GM12891 (cell line): ENCODE measurements at regions not wholly inside any gene's neighbourhood (a gene's known extent, or its start where the extent isn't known, plus 50 kb on each side); places are given as distances from the start of the nearest gene placed in this dataset.

Experiments used
- DNase-seq: peaks from one replicate; pipeline ENCODE4 v3.0.0; 2011; ENCODE audit warnings: low spot score; ENCODE audit not compliant: insufficient read length
- FAIRE-seq: peaks from 2 replicates; lab custom pipeline; 2011; peaks lifted over from hg19 to GRCh38; lab: Jason Lieb, UNC
- PAX5 ChIP-seq: IDR thresholded peaks from 2 replicates; pipeline ENCODE4 v1.6.1; 2011; ENCODE audit warnings: low read length, moderate library complexity, mild to moderate bottlenecking; ENCODE audit not compliant: insufficient read depth, severe bottlenecking
- POLR2A ChIP-seq: IDR thresholded peaks from 2 replicates; pipeline ENCODE4 v1.6.1; 2011; ENCODE audit warnings: low read depth, low read length, control low read depth
- POLR2AphosphoS5 ChIP-seq: IDR thresholded peaks from 2 replicates; pipeline ENCODE4 v1.6.1; 2011; ENCODE audit warnings: low read depth, low read length, control low read depth
- POU2F2 ChIP-seq: IDR thresholded peaks from 2 replicates; pipeline ENCODE4 v1.6.1; 2011; ENCODE audit warnings: low read depth, mild to moderate bottlenecking, control low read depth, low read length, moderate library complexity
- SPI1 ChIP-seq: IDR thresholded peaks from 2 replicates; pipeline ENCODE4 v1.6.1; 2011; ENCODE audit warnings: low read depth, low read length, control low read depth
- TAF1 ChIP-seq: IDR thresholded peaks from 2 replicates; pipeline ENCODE4 v1.6.1; 2011; ENCODE audit warnings: low read depth, low read length, control low read depth

DNA sequence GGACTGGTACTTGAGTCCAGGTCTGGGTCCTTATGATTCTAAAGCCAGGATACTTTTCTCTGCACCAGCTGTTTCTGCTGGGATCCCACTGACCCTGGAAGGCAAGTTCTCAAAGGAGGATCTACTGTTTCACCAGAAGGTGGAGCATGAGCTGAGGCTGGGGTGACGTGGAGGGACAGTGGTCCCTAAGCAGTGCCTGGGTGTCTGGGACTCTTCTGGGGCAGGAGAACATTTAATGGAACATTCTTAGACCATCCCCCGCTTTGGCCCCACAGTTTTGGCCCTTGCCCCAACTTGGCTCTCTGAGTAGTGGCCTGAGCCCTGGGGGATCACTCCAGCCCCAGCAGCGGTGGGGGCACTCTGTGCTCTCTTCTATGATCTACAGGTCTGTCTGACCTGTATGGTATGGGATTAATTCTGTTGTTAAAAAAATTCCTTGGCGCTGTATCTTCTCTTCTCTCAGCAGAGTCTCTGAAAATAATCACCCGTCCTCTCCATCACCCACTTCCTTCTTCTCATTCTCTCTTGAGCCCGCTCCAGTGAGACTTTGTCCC lies 60.3 kb upstream of the CSF3R start:
- DNase-seq (no peak), FAIRE-seq (no peak)
- TF ChIP-seq SPI1 (no peak), PAX5 (no peak), POLR2AphosphoS5 (no peak), TAF1 (no peak), POLR2A (no peak), POU2F2 (no peak)

DNA sequence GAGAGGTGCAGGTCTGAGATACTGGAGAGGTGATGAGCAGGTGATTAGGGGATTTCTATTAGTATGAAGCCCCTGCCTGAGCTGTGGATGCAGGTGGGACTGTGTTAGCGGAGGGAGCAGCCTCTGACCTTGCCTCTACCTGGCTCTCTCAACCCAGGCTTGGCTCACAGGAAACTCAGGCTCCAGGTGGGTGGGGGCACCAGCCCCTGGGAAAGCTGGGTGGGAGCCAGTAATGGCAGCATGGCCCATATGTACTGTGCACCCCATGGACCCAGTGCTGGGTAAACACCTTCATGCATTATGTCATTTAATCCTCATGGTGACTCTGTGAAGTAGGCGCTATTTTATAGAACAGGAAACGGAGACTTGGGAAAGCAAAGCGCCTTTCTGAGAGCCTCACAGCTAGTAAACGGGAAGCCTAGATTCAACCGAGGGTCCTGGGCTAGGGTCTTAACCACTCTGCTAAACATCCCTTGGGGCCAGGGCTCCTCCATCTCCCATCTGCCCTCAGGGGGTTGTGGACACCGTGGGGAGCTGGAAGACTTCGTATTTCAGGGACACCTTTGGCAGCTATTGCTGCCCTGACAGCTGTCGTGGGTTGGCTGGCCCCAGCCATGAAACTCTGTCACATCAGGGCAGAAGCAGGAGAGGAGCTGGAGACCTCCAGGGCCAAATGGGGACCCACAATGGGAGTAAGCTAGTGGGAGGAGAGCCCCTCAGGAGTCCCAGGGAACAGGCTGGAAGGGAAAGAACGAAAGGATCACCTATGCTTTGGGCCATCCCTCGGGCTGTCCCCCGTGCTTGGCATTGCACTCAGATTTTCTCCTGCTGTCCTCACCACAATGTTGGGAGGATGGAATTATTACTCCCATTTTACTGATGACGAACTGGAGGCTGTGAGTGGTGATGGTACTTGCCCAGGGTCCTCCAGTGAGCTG lies 59.6 kb upstream of the CSF3R start:
- DNase-seq (no peak), FAIRE-seq (no peak)
- TF ChIP-seq PAX5 (no peak), POLR2AphosphoS5 (no peak), POLR2A (no peak), TAF1 (no peak), SPI1 (no peak), POU2F2 (no peak)

DNA sequence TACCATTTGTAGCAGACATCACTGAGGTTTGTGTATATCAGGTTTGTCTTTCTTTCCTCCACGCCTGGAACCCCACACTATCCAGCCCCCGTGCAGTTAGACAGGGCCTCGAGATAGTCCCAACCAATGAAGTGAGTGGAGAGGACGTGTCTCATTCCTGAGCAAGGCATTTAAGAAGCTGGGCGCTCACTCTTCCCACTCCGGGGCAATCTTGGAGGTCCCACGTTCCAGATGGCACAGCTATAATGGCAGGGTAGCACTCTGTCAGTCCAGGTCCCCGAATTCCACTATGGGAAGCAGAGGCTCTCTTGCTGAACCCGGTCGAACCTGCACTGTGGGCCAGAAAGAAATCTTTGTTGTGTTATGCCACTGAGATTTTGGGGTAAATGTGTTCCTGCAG lies 57.3 kb upstream of the CSF3R start:
- FAIRE-seq (no peak), DNase-seq (no peak)
- TF ChIP-seq POLR2AphosphoS5 (no peak), POLR2A (no peak), TAF1 (no peak), SPI1 (no peak), PAX5 (no peak), POU2F2 (no peak)

DNA sequence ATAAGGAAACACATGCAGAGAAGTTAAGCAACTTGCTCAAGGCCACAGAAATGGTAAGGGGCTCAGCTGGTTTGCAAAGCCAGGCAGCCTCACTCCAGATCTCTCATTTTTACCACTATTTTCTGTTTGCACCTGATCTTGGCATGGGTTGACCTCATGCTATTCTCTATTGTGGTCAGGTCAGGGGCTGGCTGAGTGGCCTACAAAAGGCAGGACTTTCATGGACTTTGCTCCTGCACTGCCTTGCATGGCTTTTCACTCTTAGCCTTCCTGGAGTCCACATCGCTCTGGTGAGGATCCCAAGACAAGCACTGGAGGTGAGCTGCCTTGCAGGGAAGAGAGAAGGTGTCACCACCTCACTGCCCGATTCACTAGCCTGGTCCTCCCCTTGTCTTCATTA lies 56.8 kb upstream of the CSF3R start:
- TF ChIP-seq POLR2A (no peak), POLR2AphosphoS5 (no peak), TAF1 (no peak), PAX5 (no peak), SPI1 (no peak), POU2F2 (no peak)
- no peak for DNase-seq
- no peak for FAIRE-seq

DNA sequence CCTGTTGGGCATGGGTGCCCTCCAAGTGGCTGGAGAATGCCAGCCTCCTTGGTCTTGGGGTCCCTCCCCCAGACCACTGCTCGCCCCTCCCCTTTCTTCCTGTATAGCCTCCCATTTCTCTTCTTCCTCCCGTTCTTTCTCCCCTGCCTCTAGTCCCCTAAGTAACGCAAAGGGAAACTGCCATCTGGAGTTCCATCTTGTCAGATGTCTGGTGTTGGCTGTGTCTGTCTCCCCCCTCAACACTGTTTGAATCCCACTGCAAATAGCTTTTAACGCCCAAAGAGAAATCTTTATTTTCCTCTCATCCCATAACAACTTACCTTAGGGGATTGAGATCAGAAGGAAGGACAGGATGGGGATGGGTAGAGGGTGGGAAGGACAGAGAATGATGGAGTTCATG lies 55.3 kb upstream of the CSF3R start:
- TF ChIP-seq PAX5, result no peak
- no peak for TF ChIP-seq POU2F2
- no peak for TF ChIP-seq TAF1
- TF ChIP-seq POLR2A, result no peak
- no peak for TF ChIP-seq SPI1
- TF ChIP-seq POLR2AphosphoS5, result no peak
- no peak for DNase-seq
- FAIRE-seq, result no peak

DNA sequence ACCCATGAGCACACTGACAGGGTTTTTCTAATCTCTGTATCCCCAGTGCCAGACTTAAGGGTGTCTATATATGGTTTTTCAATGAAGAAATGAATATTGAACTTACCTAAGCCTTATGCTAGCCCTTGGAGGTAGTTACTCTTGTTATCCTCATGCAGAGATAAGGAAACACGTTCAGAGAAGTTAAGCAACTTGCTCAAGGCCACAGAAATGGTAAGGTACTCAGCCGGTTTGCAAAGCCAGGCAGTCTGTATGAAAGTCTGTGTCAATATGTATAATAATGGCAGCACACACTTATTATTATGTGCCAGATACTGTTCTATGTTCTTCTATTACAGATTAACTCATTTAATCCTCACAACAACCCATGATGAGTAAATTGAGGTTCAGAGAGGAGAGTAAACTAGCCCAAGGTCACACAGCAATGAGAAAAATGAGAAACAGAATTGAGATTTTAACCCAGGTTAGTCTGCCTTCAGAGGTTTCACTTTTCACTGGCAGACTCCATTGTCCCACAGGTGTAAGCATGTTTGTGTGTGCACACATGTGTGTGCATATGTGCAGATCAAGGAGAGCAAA lies 54.6 kb upstream of the CSF3R start:
- DNase-seq, result no peak
- FAIRE-seq, result no peak
- TF ChIP-seq SPI1, result no peak
- TF ChIP-seq POLR2AphosphoS5, result no peak
- TF ChIP-seq POU2F2, result no peak
- no peak for TF ChIP-seq POLR2A
- no peak for TF ChIP-seq PAX5
- TF ChIP-seq TAF1, result no peak

DNA sequence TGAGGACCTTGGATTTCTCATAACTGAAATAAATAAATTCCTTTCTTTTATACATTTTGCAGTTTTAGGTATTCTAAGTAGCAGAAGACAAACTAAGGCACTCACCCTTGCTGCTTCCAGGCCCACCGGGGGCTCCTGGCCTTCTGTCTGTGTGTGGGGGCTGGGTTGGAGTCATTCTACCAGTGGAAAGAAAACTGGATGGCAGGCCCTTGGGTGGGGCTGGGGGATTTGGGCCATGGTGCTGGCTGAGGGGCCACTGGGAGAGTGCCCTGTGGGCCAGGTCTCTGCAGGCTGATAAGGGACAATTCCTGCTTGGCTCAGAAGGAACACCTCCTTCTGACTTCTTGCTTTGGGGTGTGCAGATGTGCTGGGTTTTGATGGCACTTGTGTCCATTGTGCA lies 54.0 kb upstream of the CSF3R start:
- TF ChIP-seq SPI1 (no peak), TAF1 (no peak), POLR2A (no peak), PAX5 (no peak), POLR2AphosphoS5 (no peak), POU2F2 (no peak)
- FAIRE-seq, result no peak
- no peak for DNase-seq

DNA sequence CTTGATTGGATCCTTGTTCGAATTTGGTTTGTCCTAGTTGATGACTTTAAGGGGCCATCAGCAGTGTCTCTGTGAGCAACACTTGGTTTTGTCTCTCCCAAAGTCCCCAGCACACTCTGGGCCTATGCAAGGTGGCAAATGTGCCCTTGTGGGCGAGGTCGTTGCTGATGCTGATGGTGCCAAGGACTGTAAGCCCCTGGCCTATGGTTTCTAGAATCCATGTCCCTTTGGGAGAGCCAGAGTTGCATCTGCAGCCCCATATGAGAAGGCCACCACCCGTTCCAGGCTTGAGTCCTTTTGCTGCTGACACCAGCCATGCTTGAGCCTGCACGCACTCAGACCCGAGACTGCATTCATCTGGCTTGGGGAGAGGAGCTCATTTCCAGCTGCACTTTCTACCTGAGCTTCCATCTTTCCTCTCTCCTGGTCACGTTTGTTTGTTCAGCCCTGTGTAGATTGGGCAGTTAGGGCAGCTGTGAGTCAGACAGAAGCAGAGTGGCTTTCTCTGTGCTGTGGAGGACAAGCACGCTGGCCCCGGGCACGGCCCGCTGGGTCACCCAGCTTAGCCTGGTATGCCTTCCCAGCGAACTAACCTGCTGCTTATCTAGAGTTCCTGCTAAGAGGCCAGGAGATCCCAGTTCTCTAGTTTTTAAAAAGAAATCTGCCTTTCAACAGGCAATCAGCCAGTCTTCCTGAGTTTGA lies 52.1 kb upstream of the CSF3R start:
- TF ChIP-seq SPI1 (no peak), PAX5 (no peak), POLR2A (no peak), TAF1 (no peak), POLR2AphosphoS5 (no peak), POU2F2 (no peak)

DNA sequence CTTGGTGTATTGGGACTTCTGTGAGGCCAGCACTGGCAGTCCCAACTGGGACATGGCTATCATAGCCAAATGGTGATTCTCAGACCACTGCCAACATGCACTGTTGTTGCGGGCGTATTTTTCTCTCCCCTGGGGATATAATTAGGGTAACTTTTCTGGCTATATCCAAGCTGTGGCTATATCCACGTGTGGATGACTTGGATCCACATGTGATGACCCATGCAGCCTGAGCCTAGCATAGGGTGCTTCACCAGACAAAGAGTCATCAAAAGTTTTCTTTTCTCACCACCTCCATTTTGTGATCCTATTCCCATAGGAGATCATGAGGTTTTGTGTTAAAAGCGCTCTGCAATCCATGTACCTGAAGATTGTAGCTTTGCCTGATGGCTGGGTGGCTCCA lies 51.2 kb upstream of the CSF3R start:
- FAIRE-seq, result no peak
- DNase-seq, result no peak
- TF ChIP-seq POLR2AphosphoS5 (no peak), SPI1 (no peak)

More for the DNA sequence above, 52.1 kb upstream of the CSF3R start:
- no peak for DNase-seq
- no peak for FAIRE-seq
